Lung (tissue), 11 donors: ENCODE measurements at regions not wholly inside any gene's neighbourhood (a gene's known extent, or its start where the extent isn't known, plus 50 kb on each side); places are given as distances from the start of the nearest gene placed in this dataset.

Source experiments
- ATAC-seq: fragments of 200-7000 bp; cut with Tn5 transposase; one replicate; pipeline ENCODE4 v1.9.1; 2020; ENCODE audit warnings: moderate number of reproducible peaks; ENCODE audit not compliant: insufficient read depth, low FRiP score
- DNase-seq, 3 donors: peaks; one replicate each; pipeline ENCODE4 v3.0.0-alpha.2; 2013 to 2017
- H3K27ac ChIP-seq, 2 donors: one replicate each; pipeline ENCODE4 v1.5.1; 2013; ENCODE audit warnings: mild to moderate bottlenecking in 2 of 2, moderate library complexity in 2 of 2, control low read depth in 1 of 2, inconsistent platforms in 1 of 2, low read depth in 1 of 2, low read length in 1 of 2
- H3K27me3 ChIP-seq, 3 donors: one replicate each; pipeline ENCODE4 v1.5.1; 2013; ENCODE audit warnings: low read length in 2 of 3; ENCODE audit not compliant: control insufficient read depth in 3 of 3, insufficient read depth in 3 of 3
- H3K36me3 ChIP-seq, 4 donors: one replicate each; pipeline ENCODE4 v1.5.1; 2013; ENCODE audit warnings: low read length in 4 of 4, mild to moderate bottlenecking in 1 of 4, moderate library complexity in 1 of 4; ENCODE audit not compliant: control insufficient read depth in 4 of 4, insufficient read depth in 4 of 4
- H3K4me1 ChIP-seq, 5 donors: one replicate each; pipeline ENCODE4 v1.5.1; 2013; ENCODE audit warnings: low read length in 5 of 5, mild to moderate bottlenecking in 2 of 5, moderate library complexity in 1 of 5; ENCODE audit not compliant: control insufficient read depth in 5 of 5, insufficient read depth in 5 of 5
- H3K4me3 ChIP-seq: one replicate; pipeline ENCODE4 v1.5.1; 2013; ENCODE audit warnings: mild to moderate bottlenecking, control low read depth, moderate library complexity
- H3K9ac ChIP-seq, 2 donors: one replicate each; pipeline ENCODE4 v1.5.1; 2013; ENCODE audit warnings: low read length in 2 of 2, control low read depth in 1 of 2; ENCODE audit not compliant: insufficient read depth in 1 of 2
- H3K9me3 ChIP-seq, 4 donors: one replicate each; pipeline ENCODE4 v1.5.1; 2013; ENCODE audit warnings: low read length in 3 of 4, mild to moderate bottlenecking in 1 of 4, moderate library complexity in 1 of 4; ENCODE audit not compliant: control insufficient read depth in 4 of 4, insufficient read depth in 3 of 4
- WGBS, 2 donors: extraction: QIAGEN DNeasy Blood & Tissue Kit; methylation state at CpG; one replicate each; pipeline ENCODE4 v1.1.7; 2013; 5-methylcytosine and 5-hydroxymethylcytosine counted together
- TF ChIP-seq, protein P1 (sequence below): IDR thresholded peaks from 2 replicates; pipeline ENCODE4 v1.5.1; 2012; ENCODE audit warnings: mild to moderate bottlenecking; ENCODE audit errors: control extremely low read depth, extremely low read depth
- donor health status: control.
- donor health status: control.
- donor health status: Bipolar disorder and iron deficiency.
- donor health status: healthy.
- donor health status: DM: yes; HTN: yes; CAD: no.

DNA sequence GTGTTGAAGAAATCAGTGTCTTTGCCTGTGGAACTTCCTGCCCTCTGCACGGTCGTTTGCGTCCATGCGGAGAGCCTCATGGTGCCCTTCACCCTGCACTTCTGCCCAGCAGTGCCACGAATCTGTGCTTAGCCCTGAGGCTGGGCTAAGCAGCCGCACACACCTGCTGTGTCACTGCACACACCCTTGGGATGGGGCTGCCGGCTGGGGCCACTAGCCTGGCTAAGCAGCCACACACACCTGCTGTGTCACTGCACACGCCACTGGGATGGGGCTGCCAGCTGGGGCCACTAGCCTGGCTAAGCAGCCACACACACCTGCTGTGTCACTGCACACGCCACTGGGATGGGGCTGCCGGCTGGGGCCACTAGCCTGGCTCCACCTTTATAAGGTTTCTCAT lies 188.5 kb downstream of the KIF26A start:
- 83% methylated on average over 10 of the region's 10 CpGs for WGBS, 2 donors
- no peak for ATAC-seq

GRCh38 chr14:104328607-104329006 lies 190.2 kb downstream of the KIF26A start:
- Histone ChIP-seq H3K9ac (no peak overlapping the region), H3K36me3 (no peaks in the 10 kb centered on the region), H3K4me3 (no peak overlapping the region), H3K27ac (no peak overlapping the region), H3K27me3 (no peaks in the 10 kb centered on the region), H3K9me3 (peaks cover 0 to 27% (median 3%) of the 10 kb centered on the region in 4 donors), H3K4me1 (peaks cover 0 to 17% (median 12%) of the 10 kb centered on the region in 5 donors)
- DNase-seq (no peak), ATAC-seq (no peak)
- TF ChIP-seq, protein P1, sequence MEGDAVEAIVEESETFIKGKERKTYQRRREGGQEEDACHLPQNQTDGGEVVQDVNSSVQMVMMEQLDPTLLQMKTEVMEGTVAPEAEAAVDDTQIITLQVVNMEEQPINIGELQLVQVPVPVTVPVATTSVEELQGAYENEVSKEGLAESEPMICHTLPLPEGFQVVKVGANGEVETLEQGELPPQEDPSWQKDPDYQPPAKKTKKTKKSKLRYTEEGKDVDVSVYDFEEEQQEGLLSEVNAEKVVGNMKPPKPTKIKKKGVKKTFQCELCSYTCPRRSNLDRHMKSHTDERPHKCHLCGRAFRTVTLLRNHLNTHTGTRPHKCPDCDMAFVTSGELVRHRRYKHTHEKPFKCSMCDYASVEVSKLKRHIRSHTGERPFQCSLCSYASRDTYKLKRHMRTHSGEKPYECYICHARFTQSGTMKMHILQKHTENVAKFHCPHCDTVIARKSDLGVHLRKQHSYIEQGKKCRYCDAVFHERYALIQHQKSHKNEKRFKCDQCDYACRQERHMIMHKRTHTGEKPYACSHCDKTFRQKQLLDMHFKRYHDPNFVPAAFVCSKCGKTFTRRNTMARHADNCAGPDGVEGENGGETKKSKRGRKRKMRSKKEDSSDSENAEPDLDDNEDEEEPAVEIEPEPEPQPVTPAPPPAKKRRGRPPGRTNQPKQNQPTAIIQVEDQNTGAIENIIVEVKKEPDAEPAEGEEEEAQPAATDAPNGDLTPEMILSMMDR, result no peak
- WGBS, 2 donors, result 66 to 85% methylated on average over 5 of the region's 5 CpGs

More for the DNA sequence above, 188.5 kb downstream of the KIF26A start:
- H3K36me3 ChIP-seq, result no peaks in the 10 kb centered on the region
- no peak overlapping the region for H3K9ac ChIP-seq
- H3K4me1 ChIP-seq, result peaks cover 0 to 13% (median under 1%) of the 10 kb centered on the region in 5 donors
- H3K9me3 ChIP-seq, result peaks cover 0 to 18% (median 3%) of the 10 kb centered on the region in 4 donors
- TF ChIP-seq, protein P1, result no peak
- H3K27me3 ChIP-seq, result no peaks in the 10 kb centered on the region
- DNase-seq, result no peak
- no peak overlapping the region for H3K27ac ChIP-seq
- no peak overlapping the region for H3K4me3 ChIP-seq

- TF ChIP-seq, protein P1, result no peak
- ATAC-seq (no peak), DNase-seq (no peak)
- Histone ChIP-seq H3K9me3 (peaks cover 0 to 27% (median 3%) of the 10 kb centered on the region in 4 donors), H3K9ac (no peak overlapping the region), H3K27ac (no peak overlapping the region), H3K27me3 (no peaks in the 10 kb centered on the region), H3K4me3 (no peak overlapping the region), H3K36me3 (no peaks in the 10 kb centered on the region), H3K4me1 (peaks cover 0 to 29% (median 12%) of the 10 kb centered on the region in 5 donors)
- 88 to 100% methylated on average over 1 of the region's 1 CpG for WGBS, 2 donors
Observed at GRCh38 chr14:104329793-104330192, 191.4 kb downstream of the KIF26A start.
